ENCODE measurements at regions not wholly inside any gene's neighbourhood (a gene's known extent, or its start where the extent isn't known, plus 50 kb on each side); places are given as distances from the start of the nearest gene placed in this dataset.

DNA sequence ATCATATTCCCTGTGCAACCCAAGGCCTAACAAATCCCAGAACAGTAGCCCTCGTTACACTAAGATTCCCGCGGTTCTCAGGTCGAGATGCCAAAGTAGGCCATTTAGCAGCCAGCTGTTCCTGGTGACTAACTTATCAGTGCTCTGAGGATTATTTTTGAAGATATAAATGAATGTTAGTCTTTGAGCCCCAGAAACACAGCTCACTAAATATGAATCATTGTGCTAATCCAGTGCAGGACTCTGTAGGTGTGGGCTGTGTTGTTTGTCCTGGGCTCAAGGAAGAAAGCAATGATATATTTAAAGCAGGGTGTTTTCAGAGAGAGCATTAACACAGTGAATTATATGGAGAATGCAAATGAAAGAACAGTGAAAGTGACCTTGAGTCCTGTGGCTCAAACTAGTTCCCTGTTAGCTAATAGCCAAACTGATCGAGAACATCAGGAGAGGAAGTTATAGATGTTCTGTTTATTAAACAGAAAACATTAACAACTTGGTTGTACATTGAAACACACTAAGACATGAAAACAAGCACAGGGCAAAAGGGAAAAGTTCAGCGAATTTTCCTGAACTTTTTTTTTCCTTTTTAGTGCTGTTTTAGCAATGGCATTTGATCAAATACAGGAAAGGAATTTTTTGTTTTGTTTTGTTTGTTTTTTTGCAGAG lies 228.3 kb downstream of the RNF152 start:
- Histone ChIP-seq H3K4me3 (ENCODE audit: severe bottlenecking) (no peak overlapping the region), H3K36me3 (ENCODE audit: low read depth) (no peaks in the 10 kb centered on the region), H3K9me3 (ENCODE audit: severe bottlenecking) (no peaks in the 10 kb centered on the region), H3K4me1 (ENCODE audit: insufficient read depth, poor library complexity, severe bottlenecking) (no peaks in the 10 kb centered on the region), H3K27ac (ENCODE audit: poor library complexity, severe bottlenecking) (no peak overlapping the region), H3K27me3 (ENCODE audit: insufficient read depth, poor library complexity, severe bottlenecking) (no peaks in the 10 kb centered on the region)
- no peak for DNase-seq (ENCODE audit: low spot score)
- TF ChIP-seq, protein P1, sequence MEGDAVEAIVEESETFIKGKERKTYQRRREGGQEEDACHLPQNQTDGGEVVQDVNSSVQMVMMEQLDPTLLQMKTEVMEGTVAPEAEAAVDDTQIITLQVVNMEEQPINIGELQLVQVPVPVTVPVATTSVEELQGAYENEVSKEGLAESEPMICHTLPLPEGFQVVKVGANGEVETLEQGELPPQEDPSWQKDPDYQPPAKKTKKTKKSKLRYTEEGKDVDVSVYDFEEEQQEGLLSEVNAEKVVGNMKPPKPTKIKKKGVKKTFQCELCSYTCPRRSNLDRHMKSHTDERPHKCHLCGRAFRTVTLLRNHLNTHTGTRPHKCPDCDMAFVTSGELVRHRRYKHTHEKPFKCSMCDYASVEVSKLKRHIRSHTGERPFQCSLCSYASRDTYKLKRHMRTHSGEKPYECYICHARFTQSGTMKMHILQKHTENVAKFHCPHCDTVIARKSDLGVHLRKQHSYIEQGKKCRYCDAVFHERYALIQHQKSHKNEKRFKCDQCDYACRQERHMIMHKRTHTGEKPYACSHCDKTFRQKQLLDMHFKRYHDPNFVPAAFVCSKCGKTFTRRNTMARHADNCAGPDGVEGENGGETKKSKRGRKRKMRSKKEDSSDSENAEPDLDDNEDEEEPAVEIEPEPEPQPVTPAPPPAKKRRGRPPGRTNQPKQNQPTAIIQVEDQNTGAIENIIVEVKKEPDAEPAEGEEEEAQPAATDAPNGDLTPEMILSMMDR (IDR thresholded peaks at IDR 0.05; ENCODE audit: poor library complexity, severe bottlenecking): no peak
- no peak for ATAC-seq (ENCODE audit: low read depth)

DNA sequence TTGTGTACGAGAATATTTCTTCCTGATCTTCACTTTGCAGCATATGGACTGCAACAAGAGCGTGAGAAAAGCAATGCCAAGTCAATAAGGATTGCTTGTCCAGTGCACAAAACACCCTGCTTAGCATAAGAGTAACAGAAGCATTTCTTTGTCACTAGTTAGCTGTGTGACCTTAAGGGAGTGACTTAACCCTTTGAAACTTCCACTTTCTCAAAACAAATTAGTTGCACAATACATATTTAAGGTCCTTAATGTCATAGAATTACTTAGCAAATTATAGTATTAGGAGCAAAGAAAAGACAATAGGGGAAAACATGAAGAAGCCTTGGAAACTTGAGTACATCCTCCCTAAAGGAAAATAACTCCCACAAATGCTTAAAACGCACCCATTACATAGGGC lies 230.1 kb downstream of the RNF152 start:
- TF ChIP-seq, protein P1 (IDR thresholded peaks at IDR 0.05; ENCODE audit: poor library complexity, severe bottlenecking): no peak
- Histone ChIP-seq H3K4me1 (ENCODE audit: insufficient read depth, poor library complexity, severe bottlenecking) (no peaks in the 10 kb centered on the region), H3K36me3 (ENCODE audit: low read depth) (no peaks in the 10 kb centered on the region), H3K4me3 (ENCODE audit: severe bottlenecking) (no peak overlapping the region), H3K27me3 (ENCODE audit: insufficient read depth, poor library complexity, severe bottlenecking) (no peaks in the 10 kb centered on the region), H3K9me3 (ENCODE audit: severe bottlenecking) (no peaks in the 10 kb centered on the region), H3K27ac (ENCODE audit: poor library complexity, severe bottlenecking) (no peak overlapping the region)
- ATAC-seq (ENCODE audit: low read depth) (no peak), DNase-seq (ENCODE audit: low spot score) (no peak)

DNA sequence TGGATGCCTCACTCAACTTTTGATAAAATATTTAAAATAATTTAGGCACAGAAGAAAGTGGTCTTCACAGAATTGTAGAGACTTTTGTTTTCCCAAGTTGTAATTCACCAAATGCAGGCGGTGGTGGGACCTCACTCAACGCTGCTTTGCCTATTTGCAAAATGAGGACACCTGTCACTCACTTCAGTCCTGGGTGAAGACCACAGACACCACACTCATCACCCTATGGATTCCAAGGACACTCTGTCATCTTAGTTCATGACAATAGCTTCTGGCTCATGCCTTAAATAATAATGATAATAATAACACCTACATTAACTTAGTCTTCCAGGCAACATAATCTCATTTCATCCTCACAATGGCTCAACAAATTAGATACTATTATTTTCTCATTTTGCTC lies 234.4 kb downstream of the RNF152 start:
- no peaks in the 10 kb centered on the region for H3K4me1 ChIP-seq (ENCODE audit: insufficient read depth, poor library complexity, severe bottlenecking)

DNA sequence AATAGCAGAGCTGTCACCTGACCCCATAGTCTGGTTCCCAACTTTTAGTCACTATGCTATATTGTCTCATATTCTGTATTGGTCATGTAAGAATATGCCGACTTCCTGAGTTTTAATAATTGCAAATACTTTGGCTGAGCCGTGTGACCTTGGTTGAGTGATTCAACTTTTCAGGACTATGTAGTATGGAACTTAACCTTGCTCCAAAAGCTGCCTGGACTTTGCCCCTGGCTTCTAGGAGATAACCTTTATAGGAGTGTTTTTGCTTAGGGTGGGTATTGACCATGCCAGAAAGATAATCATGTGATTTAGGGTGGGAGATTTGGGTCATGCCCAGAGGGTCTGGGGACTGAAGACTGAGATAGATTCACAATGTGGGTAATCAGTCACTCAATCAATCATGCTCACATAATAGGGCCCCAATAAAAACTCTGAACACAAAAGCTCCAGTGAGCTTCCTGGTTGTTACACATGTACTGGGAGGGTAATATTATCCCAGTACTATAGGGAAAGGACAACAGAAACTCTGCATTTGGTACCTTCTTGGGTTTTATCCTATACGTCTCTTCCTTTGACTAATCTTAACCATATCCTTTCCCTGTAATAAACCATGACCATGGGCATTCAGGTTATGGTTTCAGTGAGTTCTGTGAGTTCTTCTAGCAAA lies 235.6 kb downstream of the RNF152 start:
- TF ChIP-seq, protein P1 (IDR thresholded peaks at IDR 0.05; ENCODE audit: poor library complexity, severe bottlenecking): no peak
- H3K4me3 ChIP-seq (ENCODE audit: severe bottlenecking): no peak overlapping the region
- no peak overlapping the region for H3K27ac ChIP-seq (ENCODE audit: poor library complexity, severe bottlenecking)
- H3K27me3 ChIP-seq (ENCODE audit: insufficient read depth, poor library complexity, severe bottlenecking): no peaks in the 10 kb centered on the region
- no peaks in the 10 kb centered on the region for H3K4me1 ChIP-seq (ENCODE audit: insufficient read depth, poor library complexity, severe bottlenecking)
- no peaks in the 10 kb centered on the region for H3K9me3 ChIP-seq (ENCODE audit: severe bottlenecking)
- no peak for DNase-seq (ENCODE audit: low spot score)
- no peak for ATAC-seq (ENCODE audit: low read depth)
- H3K36me3 ChIP-seq (ENCODE audit: low read depth): no peaks in the 10 kb centered on the region

More for the DNA sequence above, 234.4 kb downstream of the RNF152 start:
- ATAC-seq (ENCODE audit: low read depth) (no peak), DNase-seq (ENCODE audit: low spot score) (no peak)
- H3K27me3 ChIP-seq (ENCODE audit: insufficient read depth, poor library complexity, severe bottlenecking): no peaks in the 10 kb centered on the region
- no peaks in the 10 kb centered on the region for H3K9me3 ChIP-seq (ENCODE audit: severe bottlenecking)
- H3K4me3 ChIP-seq (ENCODE audit: severe bottlenecking): no peak overlapping the region
- TF ChIP-seq, protein P1 (IDR thresholded peaks at IDR 0.05; ENCODE audit: poor library complexity, severe bottlenecking): no peak
- no peak overlapping the region for H3K27ac ChIP-seq (ENCODE audit: poor library complexity, severe bottlenecking)
- no peaks in the 10 kb centered on the region for H3K36me3 ChIP-seq (ENCODE audit: low read depth)

DNA sequence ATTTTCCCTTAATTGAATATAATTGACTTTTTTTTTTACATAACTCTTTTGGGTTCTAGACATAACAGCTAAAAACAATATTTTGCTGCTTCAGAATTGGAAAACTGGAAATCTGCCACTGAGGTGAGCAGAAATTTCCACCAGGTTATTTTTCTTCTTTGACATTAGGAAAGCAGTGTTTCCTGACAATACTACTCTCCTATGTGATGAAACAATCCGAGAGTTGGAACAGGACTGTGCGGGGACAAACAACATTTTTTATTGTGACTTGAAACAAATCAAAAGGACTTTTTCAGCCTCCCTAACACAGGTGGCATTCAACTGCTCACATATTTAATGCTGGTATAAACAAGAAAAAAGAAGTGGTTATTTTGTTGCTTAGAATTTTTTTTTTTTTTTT lies 237.2 kb downstream of the RNF152 start:
- no peaks in the 10 kb centered on the region for H3K27me3 ChIP-seq (ENCODE audit: insufficient read depth, poor library complexity, severe bottlenecking)

More for the DNA sequence above, 237.2 kb downstream of the RNF152 start:
- Histone ChIP-seq H3K27ac (ENCODE audit: poor library complexity, severe bottlenecking) (no peak overlapping the region), H3K9me3 (ENCODE audit: severe bottlenecking) (no peaks in the 10 kb centered on the region), H3K36me3 (ENCODE audit: low read depth) (no peaks in the 10 kb centered on the region), H3K4me3 (ENCODE audit: severe bottlenecking) (no peak overlapping the region), H3K4me1 (ENCODE audit: insufficient read depth, poor library complexity, severe bottlenecking) (no peaks in the 10 kb centered on the region)
- DNase-seq (ENCODE audit: low spot score): no peak
- TF ChIP-seq, protein P1 (IDR thresholded peaks at IDR 0.05; ENCODE audit: poor library complexity, severe bottlenecking): no peak
- ATAC-seq (ENCODE audit: low read depth): no peak
